Left renal cortex interstitium (tissue), 4 donors: ENCODE measurements at regions not wholly inside any gene's neighbourhood (a gene's known extent, or its start where the extent isn't known, plus 50 kb on each side); places are given as distances from the start of the nearest gene placed in this dataset.
"Not testable (repeated sequence)": the region's sequence is repeated elsewhere in the genome, so short reads cannot be mapped to it uniquely, and the experiment has no call there.

ENCODE experiments used
- DNase-seq, 4 donors: peaks; one replicate each; pipeline ENCODE4 v3.0.0-alpha.2; 2013; ENCODE audit warnings: low read depth in 4 of 4, low spot score in 2 of 4, missing footprints in 1 of 4

- not testable (repeated sequence) for DNase-seq
Measured at GRCh38 chr1:144516172-144516571, 54.7 kb upstream of the NBPF15 start.

GRCh38 chr1:144516906-144517305 is 55.4 kb upstream of the NBPF15 start:
- DNase-seq, result not testable (repeated sequence)

- DNase-seq, result not testable (repeated sequence)
Measured at GRCh38 chr1:144518439-144518838, 57.0 kb upstream of the NBPF15 start.

- DNase-seq, result not testable (repeated sequence)
Measured at GRCh38 chr1:144519528-144520189, 58.2 kb upstream of the NBPF15 start.

- DNase-seq, result peak in 2 of 4 donors; percentile 36 to 39
Measured at GRCh38 chr1:144523661-144524407, 62.4 kb upstream of the NBPF15 start.

- not testable (repeated sequence) for DNase-seq
Measured at GRCh38 chr1:144532156-144532607, 60.5 kb upstream of the PPIAL4F start.

- DNase-seq, result not testable (repeated sequence)
Measured at GRCh38 chr1:144533480-144533879, 59.2 kb upstream of the PPIAL4F start.

GRCh38 chr1:144534286-144534685 is 58.4 kb upstream of the PPIAL4F start:
- not testable (repeated sequence) for DNase-seq

- not testable (repeated sequence) for DNase-seq
Measured at GRCh38 chr1:144536677-144537076, 56.0 kb upstream of the PPIAL4F start.

- not testable (repeated sequence) for DNase-seq
Measured at GRCh38 chr1:144537234-144537633, 55.5 kb upstream of the PPIAL4F start.

GRCh38 chr1:144538736-144539135 is 54.0 kb upstream of the PPIAL4F start:
- DNase-seq, result not testable (repeated sequence)

GRCh38 chr1:144539191-144539960 is 53.3 kb upstream of the PPIAL4F start:
- DNase-seq, result not testable (repeated sequence)
